DND-41 (cell line): ENCODE measurements at regions not wholly inside any gene's neighbourhood (a gene's known extent, or its start where the extent isn't known, plus 50 kb on each side); places are given as distances from the start of the nearest gene placed in this dataset.

ENCODE experiments used
- ATAC-seq: fragments of 200-7000 bp; cut with Tn5 transposase; 3 replicates; pipeline ENCODE4 v1.9.1; 2021; ENCODE audit warnings: low read depth; ENCODE audit not compliant: insufficient read depth
- DNase-seq: peaks from one replicate; pipeline ENCODE4 v3.0.0-alpha.2; 2020
- H2AFZ ChIP-seq: 2 replicates; pipeline ENCODE4 v1.6.0; 2012; ENCODE audit warnings: low read depth, low read length
- H3K27ac ChIP-seq: 2 replicates; pipeline ENCODE4 v1.5.1; 2012; ENCODE audit warnings: low read length, inconsistent platforms
- H3K27me3 ChIP-seq: fragments of 200-600 bp; sonication (generic); 2 replicates; pipeline ENCODE4 v1.6.0; 2012; ENCODE audit warnings: low read length, mild to moderate bottlenecking, inconsistent platforms; ENCODE audit not compliant: insufficient read depth, poor library complexity
- H3K36me3 ChIP-seq: 2 replicates; pipeline ENCODE4 v1.5.1; 2012; ENCODE audit warnings: low read length, inconsistent platforms; ENCODE audit not compliant: insufficient read depth
- H3K4me1 ChIP-seq: 2 replicates; pipeline ENCODE4 v1.5.1; 2012; ENCODE audit warnings: mild to moderate bottlenecking, low read length; ENCODE audit not compliant: insufficient read depth
- H3K4me2 ChIP-seq: 2 replicates; pipeline ENCODE4 v1.6.0; 2012; ENCODE audit warnings: mild to moderate bottlenecking, moderate library complexity, low read length, inconsistent platforms; ENCODE audit not compliant: insufficient read depth
- H3K4me3 ChIP-seq, 2 experiments: fragments of 200-600 bp in 1 of 2; shearing (Covaris generic) in 1 of 2; 2 replicates each; pipeline ENCODE4 v1.5.1; 2012 to 2016; ENCODE audit warnings: inconsistent platforms in 2 of 2, low read length in 2 of 2, mild to moderate bottlenecking in 2 of 2, low read depth in 1 of 2, moderate library complexity in 1 of 2
- H3K79me2 ChIP-seq: 2 replicates; pipeline ENCODE4 v1.6.0; 2012; ENCODE audit warnings: low read length, inconsistent platforms; ENCODE audit not compliant: insufficient read depth
- H3K9ac ChIP-seq: 2 replicates; pipeline ENCODE4 v1.6.0; 2012; ENCODE audit warnings: low read depth, mild to moderate bottlenecking, inconsistent platforms, low read length, moderate library complexity
- H3K9me3 ChIP-seq: 2 replicates; pipeline ENCODE4 v1.5.1; 2012; ENCODE audit warnings: low read length, moderate library complexity, mild to moderate bottlenecking, inconsistent platforms; ENCODE audit not compliant: insufficient read depth, severe bottlenecking
- H4K20me1 ChIP-seq: 2 replicates; pipeline ENCODE4 v1.6.0; 2012; ENCODE audit warnings: low read length; ENCODE audit not compliant: insufficient read depth
- CTCF ChIP-seq: IDR thresholded peaks from 2 replicates; pipeline ENCODE4 v1.5.1; 2012; ENCODE audit warnings: borderline replicate concordance, low read length, moderate library complexity, mild to moderate bottlenecking; ENCODE audit not compliant: poor library complexity, severe bottlenecking; ENCODE audit errors: extremely low read depth
- EZH2 ChIP-seq: IDR thresholded peaks from 3 replicates; pipeline ENCODE4 v1.6.1; 2012; ENCODE audit warnings: borderline replicate concordance, low read depth, mild to moderate bottlenecking, moderate library complexity, low read length, inconsistent platforms; ENCODE audit not compliant: severe bottlenecking

- H3K27me3 ChIP-seq, result no peaks in the 10 kb centered on the region
- no peaks in the 10 kb centered on the region for H3K79me2 ChIP-seq
- no peak overlapping the region for H3K4me2 ChIP-seq
- no peak overlapping the region for H3K4me3 ChIP-seq
- TF ChIP-seq EZH2, result no peak
- no peak for TF ChIP-seq CTCF
- H3K4me1 ChIP-seq, result no peaks in the 10 kb centered on the region
- no peak overlapping the region for H3K27ac ChIP-seq
- ATAC-seq (no peak), DNase-seq (no peak)
- no peak overlapping the region for H3K9ac ChIP-seq
- H3K9me3 ChIP-seq, result no peaks in the 10 kb centered on the region
- H2AFZ ChIP-seq, result no peak overlapping the region
- no peaks in the 10 kb centered on the region for H4K20me1 ChIP-seq
- no peaks in the 10 kb centered on the region for H3K36me3 ChIP-seq
Observed at GRCh38 chr16:66035096-66035495, 331.4 kb upstream of the CDH5 start.

GRCh38 chr16:66032841-66033240 is 333.6 kb upstream of the CDH5 start:
- no peaks in the 10 kb centered on the region for H4K20me1 ChIP-seq
- H3K36me3 ChIP-seq, result no peaks in the 10 kb centered on the region
- DNase-seq (no peak), ATAC-seq (no peak)
- no peaks in the 10 kb centered on the region for H3K4me1 ChIP-seq
- no peak overlapping the region for H2AFZ ChIP-seq
- no peak for TF ChIP-seq EZH2
- no peak for TF ChIP-seq CTCF
- H3K27ac ChIP-seq, result no peak overlapping the region
- no peaks in the 10 kb centered on the region for H3K79me2 ChIP-seq
- H3K27me3 ChIP-seq, result no peaks in the 10 kb centered on the region
- H3K9me3 ChIP-seq, result no peaks in the 10 kb centered on the region
- no peak overlapping the region for H3K4me2 ChIP-seq
- H3K9ac ChIP-seq, result no peak overlapping the region
- H3K4me3 ChIP-seq, result no peak overlapping the region

- no peak overlapping the region for H2AFZ ChIP-seq
- no peak overlapping the region for H3K27ac ChIP-seq
- ATAC-seq (no peak), DNase-seq (no peak)
- no peaks in the 10 kb centered on the region for H3K27me3 ChIP-seq
- H3K9ac ChIP-seq, result no peak overlapping the region
- H3K4me1 ChIP-seq, result no peaks in the 10 kb centered on the region
- H4K20me1 ChIP-seq, result no peaks in the 10 kb centered on the region
- TF ChIP-seq CTCF (no peak), EZH2 (no peak)
- no peak overlapping the region for H3K4me2 ChIP-seq
- H3K4me3 ChIP-seq, result no peak overlapping the region
- no peaks in the 10 kb centered on the region for H3K36me3 ChIP-seq
- no peaks in the 10 kb centered on the region for H3K9me3 ChIP-seq
- no peaks in the 10 kb centered on the region for H3K79me2 ChIP-seq
Observed at GRCh38 chr16:66030036-66030435, 336.5 kb upstream of the CDH5 start.

- Histone ChIP-seq H3K4me3 (no peak overlapping the region), H4K20me1 (no peaks in the 10 kb centered on the region), H3K4me2 (no peak overlapping the region), H2AFZ (no peak overlapping the region), H3K4me1 (no peaks in the 10 kb centered on the region), H3K9me3 (no peaks in the 10 kb centered on the region), H3K79me2 (no peaks in the 10 kb centered on the region), H3K9ac (no peak overlapping the region), H3K36me3 (no peaks in the 10 kb centered on the region), H3K27me3 (no peaks in the 10 kb centered on the region), H3K27ac (no peak overlapping the region)
- DNase-seq (no peak), ATAC-seq (no peak)
- TF ChIP-seq EZH2 (no peak), CTCF (no peak)
Observed at GRCh38 chr16:66028510-66029216, 337.8 kb upstream of the CDH5 start.
